ENCODE measurements at regions not wholly inside any gene's neighbourhood (a gene's known extent, or its start where the extent isn't known, plus 50 kb on each side); places are given as distances from the start of the nearest gene placed in this dataset.

GRCh38 chr7:85730012-85730411 is 543.2 kb upstream of the SEMA3D start:
- no peak for TF ChIP-seq POLR2A (IDR thresholded peaks at IDR 0.05)
- TF ChIP-seq, protein P1, sequence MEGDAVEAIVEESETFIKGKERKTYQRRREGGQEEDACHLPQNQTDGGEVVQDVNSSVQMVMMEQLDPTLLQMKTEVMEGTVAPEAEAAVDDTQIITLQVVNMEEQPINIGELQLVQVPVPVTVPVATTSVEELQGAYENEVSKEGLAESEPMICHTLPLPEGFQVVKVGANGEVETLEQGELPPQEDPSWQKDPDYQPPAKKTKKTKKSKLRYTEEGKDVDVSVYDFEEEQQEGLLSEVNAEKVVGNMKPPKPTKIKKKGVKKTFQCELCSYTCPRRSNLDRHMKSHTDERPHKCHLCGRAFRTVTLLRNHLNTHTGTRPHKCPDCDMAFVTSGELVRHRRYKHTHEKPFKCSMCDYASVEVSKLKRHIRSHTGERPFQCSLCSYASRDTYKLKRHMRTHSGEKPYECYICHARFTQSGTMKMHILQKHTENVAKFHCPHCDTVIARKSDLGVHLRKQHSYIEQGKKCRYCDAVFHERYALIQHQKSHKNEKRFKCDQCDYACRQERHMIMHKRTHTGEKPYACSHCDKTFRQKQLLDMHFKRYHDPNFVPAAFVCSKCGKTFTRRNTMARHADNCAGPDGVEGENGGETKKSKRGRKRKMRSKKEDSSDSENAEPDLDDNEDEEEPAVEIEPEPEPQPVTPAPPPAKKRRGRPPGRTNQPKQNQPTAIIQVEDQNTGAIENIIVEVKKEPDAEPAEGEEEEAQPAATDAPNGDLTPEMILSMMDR (IDR thresholded peaks at IDR 0.05 in 8 of 11, conservative IDR thresholded peaks at IDR 0.05 in 3 of 11) = no peak
- TF ChIP-seq POLR2AphosphoS5 (IDR thresholded peaks at IDR 0.05) = no peak

DNA sequence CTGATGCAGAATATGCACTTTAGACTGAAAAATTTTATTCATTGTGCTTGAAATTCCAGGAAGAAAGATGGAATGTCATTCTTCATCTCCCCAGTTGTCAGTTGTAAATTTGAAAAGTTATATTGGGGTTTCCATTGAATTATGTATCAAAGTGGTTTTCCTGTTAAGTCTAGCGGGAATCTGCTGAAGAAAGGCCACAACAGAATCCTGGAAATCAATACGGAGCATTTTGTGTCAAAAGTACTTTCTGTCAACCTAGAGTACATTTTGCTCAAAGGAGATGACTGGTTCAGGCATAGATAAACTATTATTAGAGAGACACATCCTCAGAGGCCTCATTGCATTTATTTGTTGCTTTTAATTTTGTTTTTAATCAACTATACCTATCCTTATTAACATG is 538.2 kb upstream of the SEMA3D start:
- H3K4me1 ChIP-seq = no peaks in the 10 kb centered on the region
- intact Hi-C loops (cut with DNase I; ENCODE audit: low total_unique reads) = no loop called here
- no peaks in the 10 kb centered on the region for H3K27me3 ChIP-seq (replicated peaks in 1 of 7)
- H3K9me3 ChIP-seq = no peaks in the 10 kb centered on the region
- no peak for DNase-seq
- TF ChIP-seq POLR2AphosphoS5 (IDR thresholded peaks at IDR 0.05) = no peak
- TF ChIP-seq, protein P1 (IDR thresholded peaks at IDR 0.05 in 8 of 11, conservative IDR thresholded peaks at IDR 0.05 in 3 of 11) = no peak
- no peak for TF ChIP-seq POLR2A (IDR thresholded peaks at IDR 0.05)
- H3K4me3 ChIP-seq = no peak overlapping the region
- no peak overlapping the region for H3K27ac ChIP-seq
- H3K36me3 ChIP-seq = no peaks in the 10 kb centered on the region
- WGBS, 5 donors = 63 to 93% (median 86%) methylated on average over 2 of the region's 2 CpGs

More at GRCh38 chr7:85730012-85730411, 543.2 kb upstream of the SEMA3D start:
- DNase-seq = no peak
- Histone ChIP-seq H3K27me3 (replicated peaks in 1 of 7) (no peaks in the 10 kb centered on the region), H3K4me1 (no peaks in the 10 kb centered on the region), H3K27ac (no peak overlapping the region), H3K4me3 (no peak overlapping the region), H3K36me3 (no peaks in the 10 kb centered on the region), H3K9me3 (peaks cover 0 to 14% (median 0%) of the 10 kb centered on the region in 8 donors)
- 53 to 77% (median 71%) methylated on average over 2 of the region's 2 CpGs for WGBS, 5 donors
- intact Hi-C loops (cut with DNase I; ENCODE audit: low total_unique reads) = no loop called here

DNA sequence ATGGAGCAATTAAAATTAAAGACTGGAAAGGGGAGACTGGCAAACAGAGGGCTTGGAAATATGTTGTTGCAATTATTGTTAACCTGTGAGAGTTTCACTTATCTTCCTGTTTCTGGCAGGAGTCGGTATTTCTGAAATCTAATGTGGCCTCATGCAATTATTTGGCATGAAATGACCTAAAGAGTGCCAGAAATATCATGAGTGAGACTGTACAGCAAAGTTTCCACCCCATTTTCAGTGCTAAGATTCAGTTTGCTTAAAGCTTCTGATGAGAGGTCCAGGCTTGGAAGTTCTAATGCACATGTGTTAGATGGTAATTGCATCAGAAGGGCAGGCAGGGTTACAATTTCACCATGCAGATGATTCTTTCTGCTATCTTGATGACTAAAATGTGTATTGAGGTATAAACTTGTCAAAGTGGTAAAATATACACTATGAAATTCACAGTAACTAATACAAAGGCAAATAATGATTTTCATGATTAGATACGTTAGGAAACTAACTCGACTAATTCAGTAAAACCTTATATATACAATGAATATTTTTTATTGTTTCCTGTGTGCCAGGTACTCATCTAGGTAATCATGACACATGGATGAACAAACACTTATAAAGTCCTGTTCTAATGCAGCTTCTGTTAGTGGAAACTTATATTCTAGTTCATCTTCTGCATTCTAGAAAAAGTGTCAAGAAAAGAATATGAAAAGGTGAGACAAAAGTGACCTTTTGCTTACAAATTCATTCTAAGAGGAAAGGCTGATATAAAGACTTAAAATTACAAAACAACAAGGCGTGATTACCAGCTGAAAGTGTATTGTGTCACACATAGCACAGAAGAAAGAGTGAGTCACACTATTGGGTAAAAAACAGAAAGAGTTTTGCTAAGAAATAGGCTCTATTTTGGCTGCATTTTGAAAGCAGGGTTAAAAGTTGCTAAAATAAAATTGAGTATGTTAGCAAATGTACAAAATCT is 533.4 kb upstream of the SEMA3D start:
- Histone ChIP-seq H3K36me3 (no peaks in the 10 kb centered on the region), H3K4me1 (no peaks in the 10 kb centered on the region), H3K4me3 (no peak overlapping the region), H3K9me3 (no peaks in the 10 kb centered on the region), H3K27me3 (replicated peaks in 1 of 7) (no peaks in the 10 kb centered on the region), H3K27ac (peak overlapping the region in 3 of 8 donors; percentile 69 to 81 (median 71))
- intact Hi-C loops (cut with DNase I; ENCODE audit: low total_unique reads) = no loop called here
- 55 to 74% (median 61%) methylated on average over 4 of the region's 4 CpGs for WGBS, 5 donors
- DNase-seq = no peak
- TF ChIP-seq, protein P1 (IDR thresholded peaks at IDR 0.05 in 8 of 11, conservative IDR thresholded peaks at IDR 0.05 in 3 of 11) = no peak
- TF ChIP-seq POLR2A (IDR thresholded peaks at IDR 0.05) = no peak
- no peak for TF ChIP-seq POLR2AphosphoS5 (IDR thresholded peaks at IDR 0.05)

DNA sequence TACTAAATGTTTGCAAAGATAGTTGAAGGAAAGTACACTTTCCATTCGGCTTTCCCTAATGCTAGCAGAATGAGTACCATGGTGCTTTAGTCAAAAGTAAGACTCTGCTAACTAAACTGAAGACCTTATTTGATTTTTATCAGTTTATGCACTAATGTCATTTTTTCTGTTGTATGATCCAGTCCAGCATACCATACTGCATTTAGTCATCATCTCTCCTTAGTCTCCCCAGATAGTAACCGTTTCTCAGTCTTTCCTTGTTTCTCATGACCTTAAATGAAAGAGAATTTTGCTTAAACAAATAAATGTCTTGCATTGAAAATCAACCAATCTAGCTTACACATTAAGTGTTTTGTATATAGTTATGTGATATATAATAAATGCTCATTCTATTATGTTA is 529.5 kb upstream of the SEMA3D start:
- H3K27me3 ChIP-seq (replicated peaks in 1 of 7) = no peaks in the 10 kb centered on the region

More for the DNA sequence above, 529.5 kb upstream of the SEMA3D start:
- 61 to 84% (median 67%) methylated on average over 2 of the region's 2 CpGs for WGBS, 5 donors
- no peak for DNase-seq
- Histone ChIP-seq H3K36me3 (no peaks in the 10 kb centered on the region), H3K4me1 (no peaks in the 10 kb centered on the region), H3K9me3 (no peaks in the 10 kb centered on the region), H3K27ac (no peak overlapping the region), H3K4me3 (no peak overlapping the region)
- TF ChIP-seq, protein P1 (IDR thresholded peaks at IDR 0.05 in 8 of 11, conservative IDR thresholded peaks at IDR 0.05 in 3 of 11) = no peak
- TF ChIP-seq POLR2AphosphoS5 (IDR thresholded peaks at IDR 0.05) (no peak), POLR2A (IDR thresholded peaks at IDR 0.05) (no peak)
- intact Hi-C loops (cut with DNase I; ENCODE audit: low total_unique reads) = no loop called here

Data from spleen (tissue), 11 donors.